Left lung (tissue), 4 donors: ENCODE measurements at regions not wholly inside any gene's neighbourhood (a gene's known extent, or its start where the extent isn't known, plus 50 kb on each side); places are given as distances from the start of the nearest gene placed in this dataset.
A peak's percentile ranks its signal among the peaks of the same experiment; 100 is the strongest.

Experiments used
- ATAC-seq: fragments of 200-7000 bp; cut with Tn5 transposase; one replicate; pipeline ENCODE4 v1.9.1; 2020; ENCODE audit warnings: moderate library complexity
- DNase-seq, 4 donors: peaks; one replicate each; pipeline ENCODE4 v3.0.0-alpha.2; 2013 to 2020
- H3K27ac ChIP-seq, 2 donors: fragments of 200-600 bp; sonication (generic) in 1 of 2; one replicate each; pipeline versions ENCODE4 v1.5.0 to v1.8.0; 2020 to 2021
- H3K27me3 ChIP-seq, 2 donors: fragments of 200-600 bp; sonication (generic) in 1 of 2; one replicate each; pipeline versions ENCODE4 v1.5.0 to v1.8.0; 2020 to 2021
- H3K36me3 ChIP-seq, 2 donors: fragments of 200-600 bp; sonication (generic) in 1 of 2; one replicate each; pipeline versions ENCODE4 v1.5.0 to v1.8.0; 2020 to 2021
- H3K4me1 ChIP-seq, 2 donors: fragments of 200-600 bp; one replicate each; pipeline ENCODE4 v1.8.0; 2021
- H3K4me3 ChIP-seq, 2 donors: fragments of 200-600 bp; sonication (generic) in 1 of 2; one replicate each; pipeline versions ENCODE4 v1.5.0 to v1.8.0; 2020 to 2021; ENCODE audit warnings: mild to moderate bottlenecking in 1 of 2
- H3K9me3 ChIP-seq, 2 donors: fragments of 200-600 bp; sonication (generic) in 1 of 2; one replicate each; pipeline versions ENCODE4 v1.5.0 to v1.8.0; 2020 to 2021
- intact Hi-C, 2 donors: fragments of 100-400 bp; cut with DNase I; formaldehyde crosslinking; loops; one replicate each; pipeline versions ENCODE4 v1.11.2 to v1.14.2; 2022
- TF ChIP-seq, protein P1 (sequence below), 2 donors: fragments of 200-600 bp; sonication (generic) in 1 of 2; IDR thresholded peaks; one replicate each; pipeline versions ENCODE4 v1.5.0 to v1.8.0; 2021; ENCODE audit warnings: antibody characterized with exemption in 2 of 2
- donor health status: DM: no; HTN: yes; CAD: no.
- donor health status: DM: no; HTN: no; CAD: no.

- Histone ChIP-seq H3K4me3 (no peak overlapping the region), H3K27ac (no peak overlapping the region), H3K9me3 (no peaks in the 10 kb centered on the region), H3K4me1 (no peaks in the 10 kb centered on the region), H3K27me3 (no peaks in the 10 kb centered on the region), H3K36me3 (no peaks in the 10 kb centered on the region)
- TF ChIP-seq, protein P1, sequence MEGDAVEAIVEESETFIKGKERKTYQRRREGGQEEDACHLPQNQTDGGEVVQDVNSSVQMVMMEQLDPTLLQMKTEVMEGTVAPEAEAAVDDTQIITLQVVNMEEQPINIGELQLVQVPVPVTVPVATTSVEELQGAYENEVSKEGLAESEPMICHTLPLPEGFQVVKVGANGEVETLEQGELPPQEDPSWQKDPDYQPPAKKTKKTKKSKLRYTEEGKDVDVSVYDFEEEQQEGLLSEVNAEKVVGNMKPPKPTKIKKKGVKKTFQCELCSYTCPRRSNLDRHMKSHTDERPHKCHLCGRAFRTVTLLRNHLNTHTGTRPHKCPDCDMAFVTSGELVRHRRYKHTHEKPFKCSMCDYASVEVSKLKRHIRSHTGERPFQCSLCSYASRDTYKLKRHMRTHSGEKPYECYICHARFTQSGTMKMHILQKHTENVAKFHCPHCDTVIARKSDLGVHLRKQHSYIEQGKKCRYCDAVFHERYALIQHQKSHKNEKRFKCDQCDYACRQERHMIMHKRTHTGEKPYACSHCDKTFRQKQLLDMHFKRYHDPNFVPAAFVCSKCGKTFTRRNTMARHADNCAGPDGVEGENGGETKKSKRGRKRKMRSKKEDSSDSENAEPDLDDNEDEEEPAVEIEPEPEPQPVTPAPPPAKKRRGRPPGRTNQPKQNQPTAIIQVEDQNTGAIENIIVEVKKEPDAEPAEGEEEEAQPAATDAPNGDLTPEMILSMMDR (IDR thresholded peaks at IDR 0.05) = no peak
- intact Hi-C loops = no loop called here
- ATAC-seq = no peak
- no peak for DNase-seq
These were observed 75.0 kb upstream of the IZUMO3 start for GRCh38 chr9:24620741-24621140.

- H3K4me3 ChIP-seq = no peak overlapping the region
- H3K27me3 ChIP-seq = no peaks in the 10 kb centered on the region
- DNase-seq = no peak
- H3K9me3 ChIP-seq = no peaks in the 10 kb centered on the region
- TF ChIP-seq, protein P1 (IDR thresholded peaks at IDR 0.05) = no peak
- no peak overlapping the region for H3K27ac ChIP-seq
- intact Hi-C loops = no loop called here
- H3K36me3 ChIP-seq = no peaks in the 10 kb centered on the region
- ATAC-seq = no peak
- H3K4me1 ChIP-seq = no peaks in the 10 kb centered on the region
These were observed 71.2 kb upstream of the IZUMO3 start for GRCh38 chr9:24616863-24617262.

- Histone ChIP-seq H3K27me3 (no peaks in the 10 kb centered on the region), H3K27ac (no peak overlapping the region), H3K9me3 (no peaks in the 10 kb centered on the region), H3K4me1 (no peaks in the 10 kb centered on the region), H3K36me3 (no peaks in the 10 kb centered on the region), H3K4me3 (no peak overlapping the region)
- DNase-seq (peak in 1 of 4 donors; percentile 2), ATAC-seq (no peak)
- TF ChIP-seq, protein P1 (IDR thresholded peaks at IDR 0.05) = no peak
- intact Hi-C loops = no loop called here
These were observed 68.4 kb upstream of the IZUMO3 start for GRCh38 chr9:24614070-24614469.

DNA sequence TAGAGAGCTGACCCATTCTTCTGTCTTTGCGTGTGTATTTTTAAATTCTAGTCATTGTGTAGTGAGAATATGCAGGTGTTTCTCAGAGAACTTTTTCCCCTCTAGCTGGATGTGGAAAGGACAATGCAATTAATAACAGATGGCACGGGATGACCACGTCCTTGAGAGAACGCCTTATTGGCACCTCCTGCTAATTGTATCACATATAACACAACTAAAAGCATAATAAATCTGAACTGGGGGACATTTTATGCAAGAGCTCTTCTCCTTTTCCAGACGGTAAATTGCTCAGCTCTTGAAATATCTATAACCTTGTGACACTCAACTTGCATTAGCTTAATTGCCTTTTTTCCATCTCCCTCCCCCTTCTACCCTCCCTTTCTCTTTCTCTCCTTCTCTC is 62.9 kb upstream of the IZUMO3 start:
- TF ChIP-seq, protein P1 (IDR thresholded peaks at IDR 0.05) = no peak
- Histone ChIP-seq H3K27ac (no peak overlapping the region), H3K9me3 (no peaks in the 10 kb centered on the region), H3K4me1 (no peaks in the 10 kb centered on the region), H3K36me3 (no peaks in the 10 kb centered on the region), H3K4me3 (no peak overlapping the region), H3K27me3 (no peaks in the 10 kb centered on the region)
- no peak for ATAC-seq
- no peak for DNase-seq
- intact Hi-C loops = no loop called here

GRCh38 chr9:24602693-24603352 is 57.1 kb upstream of the IZUMO3 start:
- TF ChIP-seq, protein P1 (IDR thresholded peaks at IDR 0.05) = no peak
- H3K36me3 ChIP-seq = no peaks in the 10 kb centered on the region
- H3K9me3 ChIP-seq = no peaks in the 10 kb centered on the region
- no peak for ATAC-seq
- no peaks in the 10 kb centered on the region for H3K4me1 ChIP-seq
- H3K27ac ChIP-seq = no peak overlapping the region
- no peaks in the 10 kb centered on the region for H3K27me3 ChIP-seq
- intact Hi-C loops = no loop called here
- no peak for DNase-seq
- H3K4me3 ChIP-seq = no peak overlapping the region
